ENCODE measurements at regions not wholly inside any gene's neighbourhood (a gene's known extent, or its start where the extent isn't known, plus 50 kb on each side); places are given as distances from the start of the nearest gene placed in this dataset.

DNA sequence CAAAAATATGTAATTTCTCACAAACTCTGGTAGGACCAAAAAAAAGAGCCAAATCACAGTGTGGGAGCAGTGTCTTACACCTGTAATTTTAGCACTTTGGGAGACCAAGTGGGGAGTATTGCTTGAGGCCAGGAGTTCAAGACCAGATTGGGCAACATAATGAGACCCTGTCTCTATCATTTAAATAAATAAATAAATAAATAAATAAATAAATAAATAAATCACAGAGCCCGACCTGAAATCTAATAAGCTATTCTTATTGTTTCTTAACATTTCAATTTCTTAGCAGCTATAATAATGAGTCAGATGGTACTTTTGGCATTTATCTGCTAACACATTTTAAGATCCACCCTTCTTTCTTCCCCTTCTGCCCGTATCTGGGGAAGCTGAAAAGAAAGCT lies 1229.6 kb downstream of the SUCLG1 start:
- Histone ChIP-seq H3F3A (ENCODE audit: insufficient read depth) (no peaks in the 10 kb centered on the region), H3K79me2 (ENCODE audit: insufficient read depth) (no peaks in the 10 kb centered on the region), H3K9ac (no peak overlapping the region), H4K20me1 (ENCODE audit: insufficient read depth) (no peaks in the 10 kb centered on the region; the same call in 1 of the 2 replicates), H3K4me3 (no peak overlapping the region), H3K4me2 (ENCODE audit: unreplicated experiment) (no peak overlapping the region), H3K36me3 (ENCODE audit: low read depth) (no peaks in the 10 kb centered on the region), H2AFZ (no peak overlapping the region), H3K9me3 (ENCODE audit: low read depth) (no peaks in the 10 kb centered on the region), H3K9me2 (ENCODE audit: insufficient read depth) (no peaks in the 10 kb centered on the region), H3K27me3 (replicated peaks; ENCODE audit: insufficient read depth) (no peaks in the 10 kb centered on the region), H3K27ac (no peak overlapping the region), H3K4me1 (ENCODE audit: insufficient read depth) (no peaks in the 10 kb centered on the region)
- no peak for DNase-seq
- in situ Hi-C loops (cut with MboI): no loop called here
- 10 to 19% methylated on average over 2 of the region's 2 CpGs for WGBS, 2 experiments (ENCODE audit: low coverage in 1 of 2, low lambda C conversion rate in 2 of 2, missing lambda C conversion rate in 2 of 2)
- TF ChIP-seq EZH2phosphoT487 (IDR thresholded peaks at IDR 0.05; ENCODE audit: insufficient read depth, low read depth) (no peak), EZH2 (IDR thresholded peaks at IDR 0.05; ENCODE audit: insufficient read depth, poor library complexity, severe bottlenecking) (no peak)

GRCh38 chr2:83224591-83225200 lies 1234.4 kb downstream of the SUCLG1 start:
- no peaks in the 10 kb centered on the region for H3F3A ChIP-seq (ENCODE audit: insufficient read depth)
- in situ Hi-C loops (cut with MboI): no loop called here
- no peak for DNase-seq
- no peaks in the 10 kb centered on the region for H3K9me2 ChIP-seq (ENCODE audit: insufficient read depth)
- H3K4me3 ChIP-seq: no peak overlapping the region
- H3K9ac ChIP-seq: no peak overlapping the region
- H3K4me2 ChIP-seq (ENCODE audit: unreplicated experiment): no peak overlapping the region
- no peaks in the 10 kb centered on the region for H3K79me2 ChIP-seq (ENCODE audit: insufficient read depth)
- no peaks in the 10 kb centered on the region for H3K36me3 ChIP-seq (ENCODE audit: low read depth)
- TF ChIP-seq EZH2phosphoT487 (IDR thresholded peaks at IDR 0.05; ENCODE audit: insufficient read depth, low read depth): no peak
- TF ChIP-seq EZH2 (IDR thresholded peaks at IDR 0.05; ENCODE audit: insufficient read depth, poor library complexity, severe bottlenecking): no peak
- WGBS, 2 experiments (ENCODE audit: low coverage in 1 of 2, low lambda C conversion rate in 2 of 2, missing lambda C conversion rate in 2 of 2): 9 to 15% methylated on average over 5 of the region's 5 CpGs
- no peaks in the 10 kb centered on the region for H3K9me3 ChIP-seq (ENCODE audit: low read depth)
- no peak overlapping the region for H3K27ac ChIP-seq
- no peaks in the 10 kb centered on the region for H3K4me1 ChIP-seq (ENCODE audit: insufficient read depth)
- H4K20me1 ChIP-seq (ENCODE audit: insufficient read depth): no peaks in the 10 kb centered on the region
- H2AFZ ChIP-seq: no peak overlapping the region
- H3K27me3 ChIP-seq (replicated peaks; ENCODE audit: insufficient read depth): no peaks in the 10 kb centered on the region

DNA sequence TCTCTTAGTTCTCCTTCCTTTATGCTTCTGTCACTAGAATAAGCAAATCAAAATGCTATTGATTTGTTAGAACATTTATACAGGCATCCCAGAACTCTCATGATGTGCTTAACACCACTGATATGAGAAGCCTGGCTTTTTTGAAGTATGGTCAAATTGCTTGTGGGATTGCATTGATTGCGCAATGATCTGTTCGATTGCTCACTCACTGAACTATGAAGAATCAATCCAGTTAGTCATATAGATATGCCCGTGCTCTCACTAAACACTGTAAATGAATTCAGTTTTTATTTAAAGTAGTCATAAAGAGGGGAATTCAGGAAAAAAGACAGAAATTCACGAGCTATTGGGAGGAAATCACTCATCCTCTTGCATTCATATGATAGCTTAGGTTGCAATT lies 1237.8 kb downstream of the SUCLG1 start:
- no peaks in the 10 kb centered on the region for H3K9me2 ChIP-seq (ENCODE audit: insufficient read depth)
- no peak overlapping the region for H3K4me3 ChIP-seq
- H3K4me1 ChIP-seq (ENCODE audit: insufficient read depth): no peaks in the 10 kb centered on the region
- peak; percentile 18 for DNase-seq
- H3K36me3 ChIP-seq (ENCODE audit: low read depth): no peaks in the 10 kb centered on the region
- no peaks in the 10 kb centered on the region for H3K9me3 ChIP-seq (ENCODE audit: low read depth)
- in situ Hi-C loops (cut with MboI): no loop called here
- no peaks in the 10 kb centered on the region for H4K20me1 ChIP-seq (ENCODE audit: insufficient read depth)
- no peaks in the 10 kb centered on the region for H3K27me3 ChIP-seq (replicated peaks; ENCODE audit: insufficient read depth)
- no peak overlapping the region for H3K9ac ChIP-seq
- TF ChIP-seq EZH2 (IDR thresholded peaks at IDR 0.05; ENCODE audit: insufficient read depth, poor library complexity, severe bottlenecking): no peak
- no peak overlapping the region for H3K4me2 ChIP-seq (ENCODE audit: unreplicated experiment)
- no peak overlapping the region for H3K27ac ChIP-seq
- H3F3A ChIP-seq (ENCODE audit: insufficient read depth): no peaks in the 10 kb centered on the region
- WGBS, 2 experiments (ENCODE audit: low coverage in 1 of 2, low lambda C conversion rate in 2 of 2, missing lambda C conversion rate in 2 of 2): 29 to 37% methylated on average over 4 of the region's 4 CpGs
- no peaks in the 10 kb centered on the region for H3K79me2 ChIP-seq (ENCODE audit: insufficient read depth)
- no peak overlapping the region for H2AFZ ChIP-seq

DNA sequence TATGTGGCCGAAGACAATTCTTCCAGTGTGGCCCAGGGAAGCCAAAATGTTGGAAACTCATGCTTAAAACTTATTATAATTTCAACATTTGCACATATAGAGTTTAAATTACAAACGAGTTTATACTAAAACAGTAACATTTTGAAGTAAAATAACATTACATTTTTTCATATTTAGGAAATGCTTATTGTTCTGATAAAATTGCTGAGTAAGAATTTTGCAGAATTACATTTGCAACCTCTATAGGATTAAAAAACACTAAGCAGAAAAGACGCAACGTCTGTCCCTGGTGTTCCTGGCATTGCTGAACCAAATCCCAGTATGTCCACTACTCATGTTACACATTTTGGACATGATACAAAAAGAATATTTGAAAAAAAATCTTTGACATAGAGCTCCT lies 1241.2 kb downstream of the SUCLG1 start:
- no peaks in the 10 kb centered on the region for H4K20me1 ChIP-seq (ENCODE audit: insufficient read depth)
- TF ChIP-seq EZH2 (IDR thresholded peaks at IDR 0.05; ENCODE audit: insufficient read depth, poor library complexity, severe bottlenecking) (no peak), EZH2phosphoT487 (IDR thresholded peaks at IDR 0.05; ENCODE audit: insufficient read depth, low read depth) (no peak)
- H3K4me2 ChIP-seq (ENCODE audit: unreplicated experiment): no peak overlapping the region
- H3K4me1 ChIP-seq (ENCODE audit: insufficient read depth): no peaks in the 10 kb centered on the region
- no peaks in the 10 kb centered on the region for H3K79me2 ChIP-seq (ENCODE audit: insufficient read depth)
- no peaks in the 10 kb centered on the region for H3F3A ChIP-seq (ENCODE audit: insufficient read depth)
- H3K9me2 ChIP-seq (ENCODE audit: insufficient read depth): no peaks in the 10 kb centered on the region
- no peaks in the 10 kb centered on the region for H3K27me3 ChIP-seq (replicated peaks; ENCODE audit: insufficient read depth)
- in situ Hi-C loops (cut with MboI): no loop called here
- H2AFZ ChIP-seq: no peak overlapping the region
- H3K9me3 ChIP-seq (ENCODE audit: low read depth): no peaks in the 10 kb centered on the region
- H3K36me3 ChIP-seq (ENCODE audit: low read depth): no peaks in the 10 kb centered on the region
- DNase-seq: no peak
- 36 to 48% methylated on average over 4 of the region's 4 CpGs for WGBS, 2 experiments (ENCODE audit: low coverage in 1 of 2, low lambda C conversion rate in 2 of 2, missing lambda C conversion rate in 2 of 2)
- H3K27ac ChIP-seq: no peak overlapping the region
- no peak overlapping the region for H3K9ac ChIP-seq
- no peak overlapping the region for H3K4me3 ChIP-seq

DNA sequence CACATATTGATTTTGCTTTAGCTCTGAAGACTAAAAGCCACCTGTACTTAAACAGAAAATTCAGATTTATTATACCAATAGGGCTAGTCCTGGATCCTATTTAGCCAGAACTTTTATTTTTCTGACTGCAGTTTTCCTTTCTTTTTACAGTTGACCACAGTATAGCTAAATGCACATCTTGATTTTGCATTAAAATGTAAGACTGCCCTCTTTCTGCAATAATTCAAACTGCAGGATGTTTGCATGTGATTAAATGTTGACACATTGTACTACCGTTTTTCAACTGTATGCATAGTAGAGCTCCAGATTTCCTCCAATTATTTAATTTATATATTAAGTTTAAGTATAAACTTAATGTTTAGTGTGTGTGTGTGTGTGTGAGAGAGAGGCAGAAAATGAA lies 1262.9 kb downstream of the SUCLG1 start:
- no peak for TF ChIP-seq EZH2phosphoT487 (IDR thresholded peaks at IDR 0.05; ENCODE audit: insufficient read depth, low read depth)
- TF ChIP-seq EZH2 (IDR thresholded peaks at IDR 0.05; ENCODE audit: insufficient read depth, poor library complexity, severe bottlenecking): no peak
- in situ Hi-C loops (cut with MboI): no loop called here
- H3K9ac ChIP-seq: no peak overlapping the region
- no peak overlapping the region for H3K4me3 ChIP-seq
- WGBS, 2 experiments (ENCODE audit: low coverage in 1 of 2, low lambda C conversion rate in 2 of 2, missing lambda C conversion rate in 2 of 2): 3 to 4% methylated on average over 1 of the region's 1 CpG
- H3K36me3 ChIP-seq (ENCODE audit: low read depth): no peaks in the 10 kb centered on the region
- H3K4me2 ChIP-seq (ENCODE audit: unreplicated experiment): no peak overlapping the region
- H4K20me1 ChIP-seq (ENCODE audit: insufficient read depth): no peaks in the 10 kb centered on the region
- no peak overlapping the region for H2AFZ ChIP-seq
- no peaks in the 10 kb centered on the region for H3K79me2 ChIP-seq (ENCODE audit: insufficient read depth)
- no peaks in the 10 kb centered on the region for H3F3A ChIP-seq (ENCODE audit: insufficient read depth)
- DNase-seq: peak; percentile 46
- H3K9me2 ChIP-seq (ENCODE audit: insufficient read depth): no peaks in the 10 kb centered on the region
- no peaks in the 10 kb centered on the region for H3K9me3 ChIP-seq (ENCODE audit: low read depth)
- H3K27ac ChIP-seq: no peak overlapping the region
- H3K4me1 ChIP-seq (ENCODE audit: insufficient read depth): no peaks in the 10 kb centered on the region
- no peaks in the 10 kb centered on the region for H3K27me3 ChIP-seq (replicated peaks; ENCODE audit: insufficient read depth)

Measured in GM23248 (cell line).